Esophagus mucosa (tissue), 1 donor: ENCODE measurements at regions not wholly inside any gene's neighbourhood (a gene's known extent, or its start where the extent isn't known, plus 50 kb on each side); places are given as distances from the start of the nearest gene placed in this dataset.

Experiments used
- ATAC-seq: fragments of 200-7000 bp; cut with Tn5 transposase; one replicate; pipeline ENCODE4 v1.9.1; 2020
- donor health status: DM: yes; HTN: yes; CAD: no.

- ATAC-seq, result no peak
These were observed 54.6 kb downstream of the ZFP36L2 start for GRCh38 chr2:43171789-43172188.

- no peak for ATAC-seq
These were observed 55.9 kb downstream of the ZFP36L2 start for GRCh38 chr2:43170405-43171105.

DNA sequence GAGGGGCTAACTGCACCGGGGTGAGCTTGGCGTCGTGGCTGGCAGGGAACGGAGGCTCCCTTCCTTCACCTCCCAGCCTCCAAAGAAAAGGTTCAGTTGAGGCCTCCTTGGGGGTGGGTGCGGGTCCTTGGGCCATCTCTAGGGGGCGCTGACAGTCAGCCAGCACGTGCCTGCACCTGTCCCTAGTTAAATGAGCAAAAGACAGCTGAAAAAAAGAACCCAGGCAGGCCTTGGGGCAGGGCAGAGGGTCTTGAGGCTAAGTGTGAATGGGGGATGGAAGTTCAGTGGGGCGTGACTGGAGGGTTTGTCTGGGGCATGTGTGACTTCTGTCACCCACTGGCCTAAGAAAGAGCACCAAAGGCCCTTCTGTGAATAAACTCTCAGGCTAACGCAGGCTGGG, 56.4 kb downstream of the ZFP36L2 start:
- peak; percentile 34 for ATAC-seq

- ATAC-seq, result peak; percentile 80
These were observed 57.1 kb downstream of the ZFP36L2 start for GRCh38 chr2:43169099-43169945.

- no peak for ATAC-seq
These were observed 58.4 kb downstream of the ZFP36L2 start for GRCh38 chr2:43168016-43168369.

DNA sequence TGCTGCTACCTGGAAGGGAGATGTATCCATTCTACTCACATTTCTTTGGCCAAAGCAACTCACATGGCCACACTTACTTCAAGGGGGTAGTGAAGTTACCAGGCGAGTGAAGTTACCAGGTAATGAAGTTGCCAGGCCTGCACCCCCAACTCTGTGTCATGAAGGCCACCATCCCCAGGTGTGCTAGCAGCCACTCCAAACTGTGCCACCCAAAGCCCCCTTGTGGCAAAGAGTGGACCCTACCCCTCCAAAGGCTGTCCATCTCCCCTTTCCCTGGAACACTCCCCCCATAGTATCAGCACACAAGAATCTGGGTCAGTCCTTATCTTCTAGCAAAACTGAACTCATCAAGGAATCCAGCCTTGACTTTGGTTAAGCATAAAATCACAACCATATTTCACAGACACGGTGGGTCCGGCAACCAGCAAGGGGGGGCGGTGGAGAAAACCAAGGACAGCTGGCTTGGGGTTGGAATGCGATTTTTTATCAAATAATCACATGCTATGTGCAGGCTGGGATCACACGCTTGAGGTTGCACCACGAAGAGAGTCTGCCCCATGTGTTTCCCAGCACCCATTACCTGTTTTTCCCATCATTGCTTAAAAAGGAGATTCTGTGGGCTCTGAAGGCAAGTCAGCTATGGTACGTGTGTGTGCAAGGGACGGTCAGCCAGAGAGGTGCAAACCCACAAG, 60.9 kb downstream of the ZFP36L2 start:
- ATAC-seq, result no peak

DNA sequence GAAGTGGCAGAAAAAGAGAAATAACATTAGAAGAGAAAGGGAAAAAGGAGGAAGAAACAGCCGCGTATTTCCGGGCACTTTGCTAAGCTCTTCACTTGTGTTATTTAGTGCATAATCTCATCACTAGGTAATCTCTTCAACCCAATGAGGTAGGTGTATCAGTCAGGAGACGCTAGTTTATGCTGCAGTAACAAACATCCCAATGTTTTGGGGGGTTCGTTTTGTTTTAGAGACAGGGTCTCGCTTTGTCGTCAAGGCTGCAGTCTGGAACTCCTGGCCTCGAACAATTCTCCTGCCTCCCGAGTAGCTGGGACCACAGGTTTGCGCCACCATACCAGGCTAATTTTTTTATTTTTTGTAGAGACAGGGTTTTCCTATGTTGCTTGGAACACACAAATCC, 61.7 kb downstream of the ZFP36L2 start:
- no peak for ATAC-seq

DNA sequence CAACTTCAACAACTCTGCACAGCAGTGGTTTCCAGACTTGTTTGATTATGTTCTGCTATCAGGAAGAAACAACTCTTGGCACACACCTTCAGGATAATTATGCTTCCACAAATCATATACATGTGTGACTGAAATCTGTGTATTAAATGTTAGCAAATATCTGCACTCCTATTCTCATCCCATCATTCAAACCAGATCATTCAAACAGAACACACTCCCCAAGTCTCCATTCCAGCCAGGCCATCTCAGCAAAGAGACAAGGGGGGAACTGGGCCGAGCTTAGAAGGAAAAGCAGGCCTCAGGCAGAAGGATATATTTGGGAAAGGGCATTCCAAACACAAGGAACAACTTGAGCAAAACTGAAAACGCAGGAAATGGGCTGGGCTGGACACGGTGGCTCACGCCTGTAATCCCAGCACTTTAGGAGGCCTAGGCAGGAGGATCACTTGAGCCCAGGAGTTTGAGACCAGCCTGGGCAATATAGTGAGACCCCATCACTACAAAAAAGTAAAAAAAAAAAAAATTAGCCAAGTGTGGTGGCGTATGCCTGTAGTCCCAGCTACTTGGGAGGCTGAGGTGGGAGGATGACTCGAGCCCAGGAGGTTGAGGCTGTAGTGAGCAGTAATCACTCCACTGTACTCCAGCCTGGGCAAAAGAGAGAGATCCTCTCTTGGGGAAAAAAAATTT, 62.7 kb downstream of the ZFP36L2 start:
- no peak for ATAC-seq

- ATAC-seq, result no peak
These were observed 64.0 kb downstream of the ZFP36L2 start for GRCh38 chr2:43162511-43162776.

- ATAC-seq, result no peak
These were observed 64.5 kb downstream of the ZFP36L2 start for GRCh38 chr2:43161650-43162510.

DNA sequence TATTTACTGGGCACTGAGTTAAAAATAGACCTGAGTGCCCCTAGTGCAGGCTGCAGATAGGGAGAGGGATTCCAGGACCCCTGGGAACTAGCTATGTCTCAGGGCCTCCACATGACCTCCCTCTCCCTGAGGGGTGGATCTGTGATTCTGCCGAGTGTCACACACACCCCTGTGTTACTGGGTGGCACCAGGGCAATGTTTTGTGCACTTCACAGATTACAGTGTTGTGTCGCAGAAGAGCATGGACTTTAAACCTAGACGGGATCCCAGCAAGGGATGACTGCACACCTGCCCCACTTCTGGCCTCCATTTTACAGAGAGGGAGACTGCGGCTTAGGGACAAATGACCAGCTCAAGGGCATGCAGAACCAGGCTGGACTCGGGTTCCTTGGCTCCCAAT, 65.6 kb downstream of the ZFP36L2 start:
- no peak for ATAC-seq

DNA sequence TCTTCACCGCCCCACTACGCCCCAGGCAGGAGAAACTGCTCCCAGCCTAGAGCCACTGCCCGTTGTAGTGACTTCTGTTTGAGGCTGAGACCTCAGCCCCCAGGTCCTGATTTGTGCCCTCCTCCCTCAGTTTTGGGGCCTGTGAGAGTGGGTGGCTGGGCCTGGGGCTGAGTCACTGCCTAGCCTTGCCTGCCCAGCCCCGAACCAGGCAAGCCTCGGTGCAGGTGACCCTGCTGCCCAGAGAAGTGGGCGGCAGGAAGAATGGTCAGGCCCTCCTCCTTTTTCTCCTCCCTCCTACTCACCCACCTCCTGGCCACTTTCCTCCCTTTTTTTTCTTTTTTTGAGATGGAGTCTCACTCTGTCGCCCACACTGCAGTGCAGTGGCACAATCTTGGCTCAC, 66.6 kb downstream of the ZFP36L2 start:
- ATAC-seq, result no peak

GRCh38 chr2:43158259-43158880, 68.0 kb downstream of the ZFP36L2 start:
- ATAC-seq, result peak; percentile 79

DNA sequence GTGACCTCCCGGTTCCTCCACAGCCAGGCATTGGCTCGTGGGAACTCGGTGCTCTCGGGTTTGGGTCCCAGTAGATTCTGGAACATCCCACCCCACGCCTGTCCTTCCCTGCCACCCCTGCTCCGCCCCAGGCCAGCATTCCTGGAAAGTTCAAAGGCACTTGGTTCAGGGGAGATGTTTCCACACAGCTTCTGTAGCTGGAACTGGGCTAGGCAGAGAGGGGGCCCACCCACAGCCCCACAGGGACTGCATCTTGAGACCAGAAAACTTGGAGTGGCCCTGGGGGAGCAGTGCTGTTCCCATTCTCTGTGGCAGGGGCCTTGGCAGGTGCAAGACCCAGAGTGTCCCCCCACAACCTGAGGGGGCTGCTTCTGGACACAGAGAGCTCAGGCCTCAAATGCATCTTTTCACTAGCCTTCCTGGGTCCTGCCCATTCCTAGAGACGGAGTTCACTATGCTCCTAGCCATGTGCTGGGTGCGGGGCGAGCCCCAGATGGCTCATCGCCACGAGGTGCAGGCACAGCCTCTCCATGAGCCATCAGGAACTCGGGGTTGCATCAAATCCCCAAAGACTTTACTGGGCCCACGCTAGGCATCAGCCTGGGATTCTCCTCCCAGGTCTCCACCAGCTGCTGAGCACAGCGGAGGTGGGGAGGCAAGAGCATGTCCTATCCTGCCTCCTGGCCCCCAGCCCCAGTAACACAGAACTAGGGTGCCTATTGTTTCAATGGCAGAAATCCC, 68.7 kb downstream of the ZFP36L2 start:
- peak; percentile 46 for ATAC-seq

GRCh38 chr2:43155851-43156411, 70.5 kb downstream of the ZFP36L2 start:
- ATAC-seq, result no peak

DNA sequence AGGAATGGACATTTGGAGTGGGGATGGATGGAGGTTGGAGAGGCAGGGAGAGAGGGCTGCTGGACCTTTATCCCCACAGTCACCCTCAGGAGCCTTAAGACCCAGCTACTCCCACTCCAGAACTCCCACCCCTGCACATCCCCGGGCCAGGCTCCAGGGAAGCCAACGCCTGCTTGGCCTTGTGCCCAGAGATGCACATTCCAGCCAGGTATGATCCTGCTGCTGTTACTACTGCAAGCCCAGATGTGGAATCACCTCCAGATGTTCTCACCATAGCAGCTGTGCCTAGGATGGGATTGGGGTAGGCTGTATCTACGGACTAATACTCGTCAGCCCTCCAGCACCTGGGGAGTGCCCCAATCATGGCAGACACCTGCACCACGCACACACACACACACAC, 71.7 kb downstream of the ZFP36L2 start:
- no peak for ATAC-seq

GRCh38 chr2:43152741-43153647, 73.4 kb downstream of the ZFP36L2 start:
- peak; percentile 30 for ATAC-seq

GRCh38 chr2:43152186-43152585, 74.2 kb downstream of the ZFP36L2 start:
- ATAC-seq, result no peak

DNA sequence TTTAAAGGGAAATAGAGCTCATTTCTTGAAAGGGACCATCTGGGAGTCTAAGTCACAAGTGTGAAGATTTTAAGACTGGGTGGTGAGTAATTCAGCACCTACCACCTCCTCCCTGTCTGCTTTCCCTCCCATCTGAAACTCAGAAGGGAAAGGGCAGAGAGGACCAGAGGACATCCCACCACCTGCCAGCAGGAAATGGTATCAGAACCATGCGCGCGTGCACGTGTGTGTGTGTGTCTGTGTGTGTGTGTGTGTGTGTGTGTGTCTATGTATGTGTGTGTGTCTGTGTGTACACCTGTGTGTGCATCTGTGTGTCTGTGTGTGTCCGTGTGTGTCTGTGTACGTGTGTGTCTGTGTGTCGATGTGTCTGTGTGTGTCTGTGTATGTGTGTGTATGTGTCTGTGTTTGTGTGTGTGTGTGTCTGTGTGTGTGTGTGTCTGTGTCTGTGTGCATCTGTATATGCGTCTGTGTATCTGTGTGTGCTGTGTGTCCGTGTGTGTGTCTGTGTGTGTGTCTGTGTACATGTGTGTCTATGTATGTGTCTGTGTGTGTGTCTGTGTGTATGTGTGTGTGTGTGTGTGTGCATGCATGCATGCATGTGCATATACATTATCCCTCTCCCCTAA, 76.8 kb downstream of the ZFP36L2 start:
- no peak for ATAC-seq
